ENCODE measurements at regions not wholly inside any gene's neighbourhood (a gene's known extent, or its start where the extent isn't known, plus 50 kb on each side); places are given as distances from the start of the nearest gene placed in this dataset.

DNA sequence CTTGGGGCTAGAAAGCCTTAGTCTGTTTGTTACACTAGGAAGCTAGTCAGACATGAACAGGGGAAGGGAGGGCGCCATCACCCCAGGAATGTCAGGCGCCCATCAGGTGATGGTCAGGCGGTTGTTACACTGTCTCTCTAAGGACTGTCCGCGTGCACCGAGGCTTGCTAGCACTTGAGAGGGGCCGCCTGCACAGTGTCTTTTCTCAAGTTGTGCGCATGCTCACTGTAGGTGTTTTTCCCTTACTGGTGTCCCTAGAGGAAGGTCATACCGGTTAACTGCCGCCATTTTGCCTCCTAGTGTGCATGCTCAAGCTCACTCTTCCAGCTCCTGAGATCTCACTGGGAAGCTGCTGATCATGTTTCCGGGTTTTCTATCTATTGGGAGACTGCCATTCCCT is 855.0 kb upstream of the TMEM132C start:
- Histone ChIP-seq H3K4me2 (ENCODE audit: control insufficient read depth, insufficient read depth) (no peak overlapping the region), H3K4me1 (ENCODE audit: control insufficient read depth, insufficient read depth, low read length) (no peaks in the 10 kb centered on the region), H3K9ac (ENCODE audit: control insufficient read depth, insufficient read depth, low read length) (no peak overlapping the region), H3K4me3 (no peak overlapping the region), H4K20me1 (ENCODE audit: control insufficient read depth, insufficient read depth) (no peaks in the 10 kb centered on the region), H3K27ac (ENCODE audit: control insufficient read depth, insufficient read depth) (no peak overlapping the region), H2AFZ (ENCODE audit: control insufficient read depth, low read depth, low read length) (no peak overlapping the region), H3K79me2 (ENCODE audit: control insufficient read depth, insufficient read depth, low read length) (no peaks in the 10 kb centered on the region), H3K9me3 (replicated peaks; ENCODE audit: control insufficient read depth, insufficient read depth, low read length) (no peaks in the 10 kb centered on the region), H3K27me3 (replicated peaks in 1 of 2; ENCODE audit: control insufficient read depth in 2 of 2, insufficient read depth in 2 of 2, low read length in 1 of 2) (no peaks in the 10 kb centered on the region), H3K36me3 (ENCODE audit: control insufficient read depth in 2 of 2, insufficient read depth in 2 of 2, low read length in 1 of 2) (no peaks in the 10 kb centered on the region)
- intact Hi-C loops (cut with micrococcal nuclease; ENCODE audit: unreplicated experiment): no loop called here
- BruUV-seq (replicated peaks): no TSS peak
- ATAC-seq (no peak), DNase-seq (ENCODE audit: low read depth, low spot score) (no peak), FAIRE-seq (no peak)
- ChIA-PET SMC1A (ENCODE audit: uncharacterized antibody, unreplicated experiment) (no interaction called here), CTCF (no interaction called here), POLR2A (no interaction called here), RAD21 (ENCODE audit: unreplicated experiment) (no interaction called here)
- 56% methylated on average over 11 of the region's 11 CpGs for WGBS (ENCODE audit: insufficient coverage, insufficient replicate concordance, low lambda C conversion rate, missing lambda C conversion rate)
- in situ Hi-C loops (cut with MboI): no loop called here
- TF ChIP-seq MYC (IDR thresholded peaks at IDR 0.05; ENCODE audit: insufficient read depth, insufficient read length, insufficient replicate concordance, low read length, severe bottlenecking) (no peak), SRF (IDR thresholded peaks at IDR 0.05; ENCODE audit: low read depth in 2 of 2, low read length in 2 of 2) (no peak), PAX5 (IDR thresholded peaks at IDR 0.05; ENCODE audit: borderline replicate concordance, low read depth, low read length) (no peak), CREM (IDR thresholded peaks at IDR 0.05; ENCODE audit: low read depth) (no peak), NFXL1 (IDR thresholded peaks at IDR 0.05; ENCODE audit: borderline replicate concordance) (no peak), EGR1 (IDR thresholded peaks at IDR 0.05; ENCODE audit: borderline replicate concordance in 1 of 2, low read depth in 2 of 2, low read length in 2 of 2) (no peak), CBX3 (IDR thresholded peaks at IDR 0.05; ENCODE audit: borderline replicate concordance, low read depth) (no peak), SMC3 (IDR thresholded peaks at IDR 0.05; ENCODE audit: borderline replicate concordance, low read length) (no peak), BACH1 (IDR thresholded peaks at IDR 0.05; ENCODE audit: borderline replicate concordance) (no peak)

DNA sequence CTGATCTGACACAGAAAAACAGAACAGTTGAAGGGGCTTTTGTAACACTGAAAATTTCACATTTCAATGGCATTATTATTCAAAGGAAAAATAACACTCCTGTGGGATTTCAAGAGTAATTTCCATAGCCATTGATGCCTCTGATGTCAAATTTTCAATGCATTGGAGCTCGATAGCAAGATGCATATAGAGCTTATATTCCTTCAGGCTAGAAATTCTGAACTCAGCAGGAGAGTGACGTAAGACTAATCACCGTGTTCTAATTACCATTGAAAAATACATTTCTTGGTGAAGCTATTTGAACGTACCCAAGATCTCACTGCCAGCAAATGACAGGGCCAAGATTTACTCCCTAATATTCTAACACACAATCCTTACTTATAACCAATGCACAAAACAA is 854.1 kb upstream of the TMEM132C start:
- H3K4me1 ChIP-seq (ENCODE audit: control insufficient read depth, insufficient read depth, low read length): no peaks in the 10 kb centered on the region
- TF ChIP-seq CHD4 (IDR thresholded peaks at IDR 0.05): no peak
- no peak for TF ChIP-seq ZNF207 (IDR thresholded peaks at IDR 0.05; ENCODE audit: borderline replicate concordance)
- TF ChIP-seq SIX5 (IDR thresholded peaks at IDR 0.05; ENCODE audit: low read depth, low read length, severe bottlenecking): no peak
- no peak for TF ChIP-seq RAD51 (IDR thresholded peaks at IDR 0.05)
- TF ChIP-seq CBX5 (IDR thresholded peaks at IDR 0.05; ENCODE audit: low read depth): no peak
- TF ChIP-seq SP1 (IDR thresholded peaks at IDR 0.05; ENCODE audit: low read depth, low read length): no peak
- no peak for TF ChIP-seq NFYB (IDR thresholded peaks at IDR 0.05; ENCODE audit: insufficient read depth, low read depth, low read length)
- POLR2A ChIA-PET: no interaction called here
- in situ Hi-C loops (cut with MboI): no loop called here
- no TSS peak for BruUV-seq (replicated peaks)
- intact Hi-C loops (cut with micrococcal nuclease; ENCODE audit: unreplicated experiment): no loop called here
- no peak overlapping the region for H3K4me2 ChIP-seq (ENCODE audit: control insufficient read depth, insufficient read depth)
- RAD21 ChIA-PET (ENCODE audit: unreplicated experiment): no interaction called here
- FAIRE-seq (no peak), DNase-seq (ENCODE audit: low read depth, low spot score) (no peak), ATAC-seq (no peak)
- no peak overlapping the region for H3K4me3 ChIP-seq
- CTCF ChIA-PET: interaction anchor here (0.7 kb wide), 1 partner anchor 304 kb away, joined by 4 read pairs; no protein-coding TSS in a partner anchor
- WGBS (ENCODE audit: insufficient coverage, insufficient replicate concordance, low lambda C conversion rate, missing lambda C conversion rate): 3% methylated on average over 4 of the region's 4 CpGs
- no peaks in the 10 kb centered on the region for H3K27me3 ChIP-seq (replicated peaks in 1 of 2; ENCODE audit: control insufficient read depth in 2 of 2, insufficient read depth in 2 of 2, low read length in 1 of 2)
- SMC1A ChIA-PET (ENCODE audit: uncharacterized antibody, unreplicated experiment): no interaction called here
- no peak overlapping the region for H3K27ac ChIP-seq (ENCODE audit: control insufficient read depth, insufficient read depth)
- H2AFZ ChIP-seq (ENCODE audit: control insufficient read depth, low read depth, low read length): no peak overlapping the region
- H3K9ac ChIP-seq (ENCODE audit: control insufficient read depth, insufficient read depth, low read length): no peak overlapping the region
- H3K9me3 ChIP-seq (replicated peaks; ENCODE audit: control insufficient read depth, insufficient read depth, low read length): no peaks in the 10 kb centered on the region; the same call in 2 of the 3 replicates
- no peaks in the 10 kb centered on the region for H3K79me2 ChIP-seq (ENCODE audit: control insufficient read depth, insufficient read depth, low read length)
- H3K36me3 ChIP-seq (ENCODE audit: control insufficient read depth in 2 of 2, insufficient read depth in 2 of 2, low read length in 1 of 2): no peaks in the 10 kb centered on the region
- no peaks in the 10 kb centered on the region for H4K20me1 ChIP-seq (ENCODE audit: control insufficient read depth, insufficient read depth)
